Motor neuron (in vitro differentiated cells): ENCODE measurements at regions not wholly inside any gene's neighbourhood (a gene's known extent, or its start where the extent isn't known, plus 50 kb on each side); places are given as distances from the start of the nearest gene placed in this dataset.
A peak's percentile ranks its signal among the peaks of the same experiment; 100 is the strongest.

Experiments used
- ATAC-seq, 8 experiments: fragments of 200-7000 bp; cut with Tn5 transposase; replicated peaks in 6 of 8; 2 replicates each; pipeline ENCODE4 v1.8.0; 2021; ENCODE audit warnings: mild to moderate bottlenecking in 8 of 8, moderate library complexity in 8 of 8
- H3K27ac ChIP-seq, 2 donors: fragments of 250-450 bp; sonication (Bioruptor Pico); 2 replicates each; pipeline ENCODE4 v1.9.0; 2021; ENCODE audit warnings: antibody characterized with exemption in 2 of 2, mild to moderate bottlenecking in 2 of 2, moderate library complexity in 1 of 2
- H3K4me1 ChIP-seq, 2 donors: fragments of 250-450 bp; sonication (Bioruptor Pico); replicated peaks in 1 of 2; 2 replicates each; pipeline ENCODE4 v1.6.1; 2021; ENCODE audit warnings: antibody characterized with exemption in 2 of 2, mild to moderate bottlenecking in 2 of 2, moderate library complexity in 1 of 2
- H3K4me3 ChIP-seq, 5 donors: fragments of 250-450 bp; sonication (Bioruptor Pico); 2 replicates each; pipeline ENCODE4 v1.9.0; 2021; ENCODE audit warnings: antibody characterized with exemption in 5 of 5, mild to moderate bottlenecking in 5 of 5, moderate library complexity in 4 of 5
- WGBS, 10 experiments: fragments of 450-650 bp; shearing (Covaris generic); methylation state at CpG; one replicate each; pipeline ENCODE4 v1.0.0; 2022; 5-methylcytosine and 5-hydroxymethylcytosine counted together
- in situ Hi-C, 9 experiments: fragments of 400-800 bp; cut with MboI; loops; one replicate each; pipeline ENCODE4 v1.15.0; 2021; ENCODE audit warnings: low sequenced_read_pairs in 9 of 9, low pct_unique_long_range_greater_than_20kb in 2 of 9; ENCODE audit not compliant: unreplicated experiment in 9 of 9

- in situ Hi-C loops, result no loop called here
- WGBS, 10 experiments, result 75 to 100% (median 97%) methylated on average over 1 to 2 of the region's 2 CpGs
- Histone ChIP-seq H3K4me3 (no peak overlapping the region), H3K4me1 (no peaks in the 10 kb centered on the region), H3K27ac (no peak overlapping the region)
- ATAC-seq, result no peak
Observed at GRCh38 chr4:138070816-138071215, 171.3 kb downstream of the SLC7A11 start.

GRCh38 chr4:138063581-138063980 is 178.6 kb downstream of the SLC7A11 start:
- Histone ChIP-seq H3K4me1 (no peaks in the 10 kb centered on the region), H3K27ac (no peak overlapping the region), H3K4me3 (no peak overlapping the region)
- WGBS, 10 experiments, result 80 to 100% (median 87%) methylated on average over 1 to 3 of the region's 3 CpGs; no CpG with 5 or more reads in 7 of the 10 experiments
- in situ Hi-C loops, result no loop called here
- ATAC-seq, result no peak

GRCh38 chr4:138062929-138063328 is 179.2 kb downstream of the SLC7A11 start:
- ATAC-seq, result peak in 5 of 8 experiments; percentile 31 to 78 (median 61)
- in situ Hi-C loops, result no loop called here
- 80 to 100% (median 90%) methylated on average over 1 to 2 of the region's 2 CpGs; no CpG with 5 or more reads in 4 of the 10 experiments for WGBS, 10 experiments
- Histone ChIP-seq H3K4me1 (no peaks in the 10 kb centered on the region), H3K4me3 (no peak overlapping the region), H3K27ac (no peak overlapping the region)

GRCh38 chr4:138056541-138056940 is 185.6 kb downstream of the SLC7A11 start:
- in situ Hi-C loops, result no loop called here
- Histone ChIP-seq H3K27ac (no peak overlapping the region), H3K4me1 (peaks cover 13 to 16% of the 10 kb centered on the region in 2 donors), H3K4me3 (no peak overlapping the region)
- 100% methylated on average over 1 to 2 of the region's 2 CpGs; no CpG with 5 or more reads in 3 of the 10 experiments for WGBS, 10 experiments
- no peak for ATAC-seq

- WGBS, 10 experiments, result 25 to 100% (median 92%) methylated on average over 1 to 2 of the region's 2 CpGs; no CpG with 5 or more reads in 1 of the 10 experiments
- peaks cover 13 to 19% of the 10 kb centered on the region in 2 donors for H3K4me1 ChIP-seq
- no peak overlapping the region for H3K4me3 ChIP-seq
- peak in 1 of 8 experiments; percentile 19 for ATAC-seq
- in situ Hi-C loops, result no loop called here
- no peak overlapping the region for H3K27ac ChIP-seq
Observed at GRCh38 chr4:138055890-138056289, 186.3 kb downstream of the SLC7A11 start.

GRCh38 chr4:138053641-138054301 is 188.4 kb downstream of the SLC7A11 start:
- in situ Hi-C loops, result no loop called here
- peak overlapping the region in 1 of 2 donors; percentile 15 for H3K27ac ChIP-seq
- ATAC-seq, result peak; percentile 86 to 98 (median 96)
- peaks cover 21 to 36% of the 10 kb centered on the region in 2 donors for H3K4me1 ChIP-seq
- H3K4me3 ChIP-seq, result no peak overlapping the region
- WGBS, 10 experiments, result 0 to 73% (median 26%) methylated on average over 1 to 5 of the region's 5 CpGs

- peak in 5 of 8 experiments; percentile 41 to 60 (median 54) for ATAC-seq
- WGBS, 10 experiments, result 75 to 90% methylated on average over 2 to 9 of the region's 31 CpGs; no CpG with 5 or more reads in 8 of the 10 experiments
Observed at GRCh38 chr4:138052806-138053632, 189.1 kb downstream of the SLC7A11 start.

GRCh38 chr4:138051157-138051556 is 191.0 kb downstream of the SLC7A11 start:
- Histone ChIP-seq H3K4me3 (no peak overlapping the region), H3K27ac (no peak overlapping the region), H3K4me1 (peaks cover 21 to 36% of the 10 kb centered on the region in 2 donors)
- in situ Hi-C loops, result no loop called here
- WGBS, 10 experiments, result 29 to 86% (median 57%) methylated on average over 1 to 3 of the region's 3 CpGs
- no peak for ATAC-seq

More at GRCh38 chr4:138052806-138053632, 189.1 kb downstream of the SLC7A11 start:
- no peak overlapping the region for H3K4me3 ChIP-seq
- in situ Hi-C loops, result no loop called here
- peaks cover 21 to 36% of the 10 kb centered on the region in 2 donors for H3K4me1 ChIP-seq
- peak overlapping the region; percentile 53 to 62 for H3K27ac ChIP-seq

GRCh38 chr4:138050601-138051000 is 191.5 kb downstream of the SLC7A11 start:
- no peak overlapping the region for H3K27ac ChIP-seq
- peaks cover 21 to 36% of the 10 kb centered on the region in 2 donors for H3K4me1 ChIP-seq
- no peak overlapping the region for H3K4me3 ChIP-seq
- ATAC-seq, result peak in 3 of 8 experiments; percentile 21 to 40 (median 35)
- in situ Hi-C loops, result no loop called here
- 33 to 90% (median 59%) methylated on average over 1 to 4 of the region's 6 CpGs; no CpG with 5 or more reads in 3 of the 10 experiments for WGBS, 10 experiments

GRCh38 chr4:138049355-138049754 is 192.8 kb downstream of the SLC7A11 start:
- no peak overlapping the region for H3K4me3 ChIP-seq
- WGBS, 10 experiments, result 50 to 100% (median 86%) methylated on average over 1 to 5 of the region's 5 CpGs
- in situ Hi-C loops, result loop anchor here in 1 of 9 experiments (10.0 kb wide), 1 partner anchor 45 kb away; no protein-coding TSS in a partner anchor
- ATAC-seq, result no peak
- H3K4me1 ChIP-seq, result peaks cover 21 to 40% of the 10 kb centered on the region in 2 donors
- H3K27ac ChIP-seq, result no peak overlapping the region

GRCh38 chr4:138047290-138047689 is 194.9 kb downstream of the SLC7A11 start:
- ATAC-seq, result no peak
- Histone ChIP-seq H3K27ac (no peak overlapping the region), H3K4me3 (no peak overlapping the region), H3K4me1 (peaks cover 11 to 27% of the 10 kb centered on the region in 2 donors)
- 10 to 100% (median 75%) methylated on average over 1 to 5 of the region's 5 CpGs; no CpG with 5 or more reads in 2 of the 10 experiments for WGBS, 10 experiments
- in situ Hi-C loops, result loop anchor here in 1 of 9 experiments (10.0 kb wide), 1 partner anchor 48 kb away; no protein-coding TSS in a partner anchor

- in situ Hi-C loops, result loop anchor here in 1 of 9 experiments (10.0 kb wide), 1 partner anchor 50 kb away; no protein-coding TSS in a partner anchor
- no peak overlapping the region for H3K4me3 ChIP-seq
- peak; percentile 72 to 96 (median 88) for ATAC-seq
- no peak overlapping the region for H3K27ac ChIP-seq
- peaks cover 9 to 15% of the 10 kb centered on the region in 2 donors for H3K4me1 ChIP-seq
- WGBS, 10 experiments, result 0 to 57% methylated on average over 1 to 2 of the region's 3 CpGs; no CpG with 5 or more reads in 8 of the 10 experiments
Observed at GRCh38 chr4:138045036-138045435, 197.1 kb downstream of the SLC7A11 start.

- Histone ChIP-seq H3K4me1 (no peaks in the 10 kb centered on the region), H3K4me3 (no peak overlapping the region), H3K27ac (no peak overlapping the region)
- in situ Hi-C loops, result no loop called here
- WGBS, 10 experiments, result 25 to 100% (median 76%) methylated on average over 1 to 2 of the region's 2 CpGs; no CpG with 5 or more reads in 2 of the 10 experiments
- ATAC-seq, result no peak
Observed at GRCh38 chr4:138039010-138039409, 203.1 kb downstream of the SLC7A11 start.
